ENCODE measurements at regions not wholly inside any gene's neighbourhood (a gene's known extent, or its start where the extent isn't known, plus 50 kb on each side); places are given as distances from the start of the nearest gene placed in this dataset.

DNA sequence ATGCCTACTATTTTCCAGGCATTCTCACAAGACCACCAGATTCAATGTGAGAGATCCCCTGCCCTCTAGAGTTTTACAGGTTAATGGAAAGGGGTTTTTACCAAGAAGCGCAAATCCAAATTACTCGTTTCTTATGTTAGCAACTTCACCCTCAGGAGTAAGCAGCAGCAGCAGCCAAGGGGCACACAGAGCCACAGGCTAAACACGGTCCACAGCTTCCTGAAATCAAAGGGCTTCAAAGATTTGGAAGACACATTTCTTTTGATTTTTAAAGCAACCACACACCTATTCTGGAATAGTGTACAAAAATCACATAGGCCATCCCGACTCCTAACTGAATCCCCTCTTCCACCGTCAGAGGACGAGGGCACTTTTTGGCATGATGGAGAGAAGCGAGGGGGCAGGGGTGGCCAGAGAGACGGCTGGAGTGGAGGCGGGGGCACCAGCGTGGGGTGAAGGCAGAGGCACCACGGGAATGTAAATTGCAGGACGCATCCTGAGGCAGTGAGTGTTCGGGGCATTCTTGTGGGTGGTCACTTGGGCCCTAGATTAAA lies 107.0 kb downstream of the ARF6 start:
- DNase-seq: no peak

- peak; percentile 64 for DNase-seq
Measured at GRCh38 chr14:50000380-50001150, 107.7 kb downstream of the ARF6 start.

- DNase-seq: peak; percentile 61 to 73
Measured at GRCh38 chr14:50001151-50001998, 108.5 kb downstream of the ARF6 start.

DNA sequence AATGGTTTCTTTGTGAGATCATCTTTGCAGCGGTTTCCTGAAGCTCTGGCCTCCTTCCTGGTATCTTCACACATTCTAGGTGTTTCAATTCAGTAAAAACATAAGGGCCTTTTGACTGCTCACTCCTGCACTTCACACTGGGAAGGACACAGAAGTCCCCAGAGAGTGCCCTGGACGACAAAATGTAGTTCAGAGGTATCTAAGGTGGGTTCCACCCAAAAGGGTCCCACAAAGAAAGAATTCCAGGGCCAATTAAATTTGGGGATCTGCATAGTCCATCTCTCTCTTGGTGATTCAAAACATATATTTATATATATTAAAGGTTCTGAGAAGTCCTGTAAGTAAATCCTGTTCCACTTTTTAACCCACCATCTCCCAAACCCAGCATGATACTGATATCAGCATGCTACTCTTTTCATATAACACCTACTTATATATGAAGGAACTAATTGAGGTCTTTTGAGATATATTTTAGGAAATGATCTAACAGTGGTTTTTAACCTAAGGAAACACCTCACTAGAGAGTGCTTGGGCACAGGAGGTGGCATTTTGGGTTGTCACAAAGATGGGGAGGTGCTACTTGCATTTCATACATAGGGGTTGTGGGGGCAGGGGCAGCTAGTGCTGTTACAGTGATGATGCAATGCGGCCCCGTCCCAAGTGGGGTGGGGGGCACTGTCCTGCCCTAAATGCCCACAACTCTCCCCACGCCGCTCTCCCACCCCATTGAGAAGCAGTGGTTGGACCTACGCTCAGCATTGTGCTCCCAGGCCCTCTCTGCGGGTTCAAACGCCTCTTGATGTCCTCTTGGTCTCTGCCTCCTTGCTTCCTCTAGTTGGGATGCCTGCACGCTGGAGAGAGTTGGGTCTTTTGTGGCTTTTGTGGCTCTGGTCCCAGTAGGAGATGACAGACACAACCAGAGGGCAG lies 109.4 kb downstream of the ARF6 start:
- peak; percentile 80 to 82 for DNase-seq

DNA sequence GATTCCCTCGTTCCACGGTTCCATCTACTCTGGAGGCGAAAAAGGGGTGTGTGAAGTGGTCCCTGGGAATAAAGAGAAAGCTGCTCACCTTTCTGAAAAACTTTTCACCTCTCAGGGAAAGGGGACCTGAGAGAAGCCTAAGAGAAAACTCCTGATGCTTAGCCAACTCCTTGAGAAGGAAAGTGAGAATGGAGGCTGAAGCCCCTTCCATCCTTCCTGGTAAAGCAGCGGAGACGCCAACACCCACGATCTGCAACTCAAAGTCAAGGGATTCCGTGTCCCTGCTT lies 110.0 kb downstream of the ARF6 start:
- no peak for DNase-seq

DNA sequence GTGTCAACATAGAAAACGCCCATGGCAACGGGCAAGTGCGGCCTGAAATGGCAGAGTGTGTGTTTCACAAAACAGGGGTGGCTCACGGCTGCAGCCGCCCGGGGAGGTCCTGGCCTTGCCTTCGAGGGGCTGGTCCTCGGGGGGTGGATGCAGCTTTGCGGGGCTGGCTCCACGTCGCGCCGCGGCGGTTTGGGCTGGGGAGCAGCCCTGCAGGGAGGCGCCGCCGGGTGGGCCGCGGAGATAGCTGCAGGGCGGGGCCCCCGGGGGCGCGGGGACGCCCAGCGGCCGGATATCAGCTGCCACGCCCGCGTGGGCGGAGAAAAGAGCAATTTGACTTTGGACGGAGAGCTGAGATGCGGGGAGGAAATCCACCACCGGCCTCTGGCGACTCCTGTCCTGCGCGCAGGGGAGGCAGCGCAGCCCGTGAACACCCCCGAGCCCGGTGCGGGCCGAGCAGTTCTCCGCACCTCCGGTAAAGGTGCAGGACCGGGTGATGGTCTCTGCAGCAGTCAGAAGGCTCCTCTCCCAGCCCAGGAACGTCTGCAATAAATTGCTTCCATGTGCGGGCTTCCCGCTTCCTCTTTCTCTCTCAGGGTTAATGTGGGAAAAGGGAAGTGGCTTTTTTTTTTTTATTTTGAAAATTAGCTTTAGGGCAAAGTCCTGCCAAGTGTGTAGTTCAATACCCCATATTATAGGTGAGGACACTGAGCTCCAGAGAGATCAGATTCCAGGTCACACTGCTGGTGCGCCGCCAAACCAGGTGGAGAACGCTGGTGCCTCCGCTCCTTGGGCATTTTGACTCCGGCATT lies 110.5 kb downstream of the ARF6 start:
- peak; percentile 82 to 85 for DNase-seq

GRCh38 chr14:50006141-50006540 lies 110.2 kb downstream of the VCPKMT start:
- DNase-seq: no peak

GRCh38 chr14:50007123-50007903 lies 109.1 kb downstream of the VCPKMT start:
- no peak for DNase-seq

- DNase-seq: peak in 1 of 2 donors; percentile 37
Measured at GRCh38 chr14:50008562-50008961, 107.8 kb downstream of the VCPKMT start.

GRCh38 chr14:50008974-50009373 lies 107.4 kb downstream of the VCPKMT start:
- DNase-seq: no peak

GRCh38 chr14:50010752-50011151 lies 105.6 kb downstream of the VCPKMT start:
- no peak for DNase-seq

DNA sequence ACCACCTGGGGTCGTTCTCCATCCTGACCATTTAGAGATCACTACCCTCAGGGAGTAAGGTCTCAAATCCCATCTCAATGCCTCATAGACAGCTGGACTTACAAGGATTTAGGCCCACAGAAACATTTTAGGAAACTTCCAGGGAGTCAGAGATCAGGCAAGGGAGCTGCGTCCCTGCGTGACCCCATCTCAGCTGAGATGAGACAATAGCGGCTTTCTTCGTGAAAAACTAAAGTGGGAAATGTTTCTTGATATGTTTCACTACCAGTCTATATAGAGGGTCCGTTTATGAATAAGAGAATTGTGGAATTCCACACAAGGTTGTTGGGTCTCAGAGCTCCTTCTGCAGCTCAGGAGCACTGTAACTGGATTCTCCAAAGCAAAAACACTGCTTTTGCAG lies 105.1 kb downstream of the VCPKMT start:
- DNase-seq: no peak

DNA sequence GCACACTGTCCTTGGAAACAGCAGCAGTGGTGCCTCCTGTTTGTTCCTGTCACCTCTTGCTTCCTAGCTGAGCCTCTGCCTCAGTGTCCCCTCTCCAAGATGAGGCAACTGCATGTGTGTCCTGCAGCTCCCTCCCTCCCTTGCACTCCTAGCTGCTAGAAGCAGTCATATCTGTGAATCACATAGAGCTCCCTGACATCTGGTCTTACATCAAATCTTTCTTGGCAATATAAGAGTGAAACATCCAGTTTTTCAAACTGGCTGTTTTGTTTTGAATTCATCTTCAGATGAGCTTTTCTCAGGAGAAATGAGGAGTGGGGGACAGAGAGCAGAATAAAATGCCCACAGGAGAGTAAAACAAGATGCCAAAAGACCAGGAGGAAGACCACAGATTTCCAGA lies 103.7 kb downstream of the VCPKMT start:
- DNase-seq: no peak

- no peak for DNase-seq
Measured at GRCh38 chr14:50013198-50013918, 103.0 kb downstream of the VCPKMT start.

DNA sequence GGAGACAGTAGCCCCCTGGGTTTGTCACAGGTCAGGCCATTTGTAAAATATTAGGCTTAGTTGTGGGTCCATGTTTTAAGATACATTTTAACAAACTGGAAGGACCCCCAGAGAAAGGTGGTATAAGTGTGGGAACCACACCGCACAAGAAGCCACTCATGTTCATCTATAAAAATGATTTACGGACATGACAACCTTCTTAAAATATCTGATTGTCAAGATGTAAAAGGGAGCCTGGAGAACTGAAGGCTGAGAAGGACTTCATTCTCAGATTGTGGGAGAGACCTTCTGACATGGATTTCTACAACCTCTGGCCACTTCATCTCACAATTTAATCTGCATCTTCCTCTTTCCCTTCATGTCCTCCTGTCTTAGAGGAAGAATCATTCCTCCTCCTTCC lies 102.4 kb downstream of the VCPKMT start:
- DNase-seq: no peak

DNA sequence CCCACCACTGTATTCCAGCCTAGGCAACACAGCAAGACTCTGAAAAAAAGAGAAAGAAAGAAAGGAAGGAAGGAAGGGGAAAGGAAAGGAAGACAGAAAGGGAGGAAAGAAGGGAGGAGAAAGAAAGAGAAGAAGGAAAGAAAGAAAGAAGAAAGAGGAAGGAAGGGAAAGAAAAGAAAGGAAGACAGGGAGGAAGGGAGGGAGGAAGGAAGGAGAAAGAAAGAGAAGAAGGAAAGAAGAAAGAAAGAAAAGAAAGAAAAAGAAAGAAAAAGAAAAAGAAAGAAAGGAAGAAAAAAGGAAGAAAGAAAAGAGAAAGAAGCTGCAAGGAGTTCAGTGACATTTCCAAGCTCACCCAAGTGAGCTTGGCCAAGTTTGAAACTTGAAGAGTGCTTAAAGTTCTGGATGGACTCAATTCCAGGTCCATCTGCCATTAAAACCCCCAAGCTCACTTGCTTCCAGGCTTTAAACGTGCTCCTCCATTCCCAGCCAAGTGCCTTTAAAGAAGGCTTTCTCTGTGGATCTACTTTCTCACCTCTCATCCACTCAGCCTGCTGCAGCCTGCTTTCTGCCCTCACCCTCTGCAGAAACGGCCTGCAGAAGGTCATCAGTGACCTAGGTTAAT lies 101.5 kb downstream of the VCPKMT start:
- DNase-seq: no peak

DNA sequence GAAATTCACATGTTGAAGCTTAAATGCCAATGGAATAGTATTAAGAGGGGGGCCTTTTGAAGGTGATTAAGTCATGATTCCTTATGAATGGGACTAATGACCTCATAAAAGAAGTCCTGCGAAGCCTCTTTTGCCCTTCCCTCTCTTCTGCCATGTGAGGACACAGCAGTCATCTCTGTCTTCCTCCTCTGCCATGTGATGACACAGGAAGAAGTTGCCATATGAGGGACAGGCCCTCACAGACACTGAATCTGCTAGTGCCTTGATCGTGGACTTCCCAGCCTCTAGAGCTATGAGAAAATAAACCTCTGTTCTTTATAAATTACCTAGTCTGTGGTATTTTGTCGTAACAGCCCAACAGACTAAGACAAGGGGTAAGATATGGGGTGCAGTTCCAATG lies 100.7 kb downstream of the VCPKMT start:
- DNase-seq: no peak

- no peak for DNase-seq
Measured at GRCh38 chr14:50018201-50018932, 98.0 kb downstream of the VCPKMT start.

GRCh38 chr14:50018933-50019210 lies 97.5 kb downstream of the VCPKMT start:
- no peak for DNase-seq

DNA sequence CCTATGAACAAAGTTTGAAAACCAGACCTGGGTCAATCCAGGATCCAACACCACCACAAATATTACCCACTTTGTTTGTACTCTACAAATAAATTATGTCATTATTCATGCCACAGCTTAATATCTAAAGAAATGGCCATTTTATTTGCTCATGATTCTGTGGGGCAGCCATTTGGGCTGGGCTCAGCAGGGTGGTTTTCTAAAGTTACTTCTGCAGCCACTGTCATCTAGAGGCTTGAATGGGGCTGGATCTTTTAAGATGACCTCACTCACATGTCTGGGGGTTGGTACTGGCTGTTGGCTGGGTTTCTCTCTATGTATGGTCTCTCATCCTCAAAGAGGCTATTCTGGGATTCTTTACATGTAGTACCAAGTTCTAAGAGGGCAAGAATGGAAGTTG lies 96.2 kb downstream of the VCPKMT start:
- DNase-seq: no peak

Data from CD4-positive, alpha-beta T cell treated with Interleukin-1 beta for 1 hour (primary cell).